Activated CD8-positive, alpha-beta T cell treated with anti-CD3 and anti-CD28 coated beads for 36 hours (primary cell): ENCODE measurements at regions not wholly inside any gene's neighbourhood (a gene's known extent, or its start where the extent isn't known, plus 50 kb on each side); places are given as distances from the start of the nearest gene placed in this dataset.

Experiments used
- ATAC-seq: fragments of 200-7000 bp; cut with Tn5 transposase; one replicate; pipeline ENCODE4 v1.10.0; 2021; ENCODE audit warnings: mild to moderate bottlenecking, moderate library complexity
- CTCF ChIA-PET: fragments of 350-600 bp; sonication (Branson Sonifier 250); formaldehyde crosslinking; loops from one replicate; lab custom pipeline; 2021; ENCODE audit warnings: antibody characterized with exemption; lab: Charles Lee
- POLR2A ChIA-PET: fragments of 350-600 bp; sonication (Branson Sonifier 250); formaldehyde crosslinking; loops from one replicate; lab custom pipeline; 2021; ENCODE audit warnings: antibody characterized with exemption; lab: Charles Lee
- DNase-seq: peaks from one replicate; pipeline ENCODE4 v3.0.0-alpha.2; 2020
- H3K27ac Mint-ChIP-seq: one replicate; pipeline ENCODE4 v1.8.0; 2021; ENCODE audit warnings: mild to moderate bottlenecking, mixed read lengths
- H3K27me3 Mint-ChIP-seq: one replicate; pipeline ENCODE4 v1.8.0; 2021; ENCODE audit warnings: mixed read lengths
- H3K36me3 Mint-ChIP-seq: one replicate; pipeline ENCODE4 v1.8.0; 2021; ENCODE audit warnings: low read depth, mixed read lengths
- H3K4me1 Mint-ChIP-seq: one replicate; pipeline ENCODE4 v1.8.0; 2021; ENCODE audit warnings: low read depth, mixed read lengths
- H3K4me3 Mint-ChIP-seq: one replicate; pipeline ENCODE4 v1.8.0; 2021; ENCODE audit warnings: mild to moderate bottlenecking, moderate library complexity, mixed read lengths
- H3K9me3 Mint-ChIP-seq: one replicate; pipeline ENCODE4 v1.8.0; 2021; ENCODE audit warnings: mixed read lengths
- CTCF ChIP-seq: fragments of 200-600 bp; IDR thresholded peaks from one replicate; pipeline ENCODE4 v1.8.0; 2022; ENCODE audit warnings: antibody characterized with exemption, mild to moderate bottlenecking
- intact Hi-C: fragments of 100-400 bp; cut with micrococcal nuclease; formaldehyde crosslinking; loops from one replicate; pipeline ENCODE4 v1.10.0; 2022

DNA sequence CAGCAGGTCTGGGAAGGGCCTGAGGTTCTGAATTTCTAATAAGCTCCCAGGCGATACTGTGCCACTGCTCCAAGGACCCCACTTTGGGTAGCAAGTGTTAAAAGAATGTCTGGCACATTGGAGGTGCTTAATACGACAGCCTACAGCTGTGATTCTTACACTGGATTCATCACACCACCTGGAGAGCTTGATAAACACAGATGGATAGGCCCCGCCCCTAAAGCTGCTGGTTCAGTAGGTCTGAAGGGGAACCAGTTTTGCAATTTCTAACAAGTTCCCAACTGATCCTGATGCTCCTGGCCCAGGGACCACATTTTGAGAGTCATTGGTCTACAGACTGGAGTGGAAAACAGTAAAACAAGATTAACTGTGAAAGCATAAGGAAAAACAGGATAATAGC lies 124.8 kb upstream of the ST8SIA2 start:
- DNase-seq, result no peak
- intact Hi-C loops, result no loop called here
- no peak overlapping the region for H3K27ac Mint-ChIP-seq
- H3K4me1 Mint-ChIP-seq, result no peaks in the 10 kb centered on the region
- ATAC-seq, result no peak
- H3K4me3 Mint-ChIP-seq, result no peak overlapping the region
- TF ChIP-seq CTCF, result no peak
- ChIA-PET CTCF (interaction anchor here (0.6 kb wide), 1 partner anchor 1602 kb away, joined by 5 read pairs; no protein-coding TSS in a partner anchor), POLR2A (interaction anchor here (1.0 kb wide), 1 partner anchor 8 kb away, joined by 3 read pairs; no protein-coding TSS in a partner anchor)
- no peaks in the 10 kb centered on the region for H3K9me3 Mint-ChIP-seq
- H3K36me3 Mint-ChIP-seq, result no peaks in the 10 kb centered on the region
- peaks cover 3% of the 10 kb centered on the region for H3K27me3 Mint-ChIP-seq

DNA sequence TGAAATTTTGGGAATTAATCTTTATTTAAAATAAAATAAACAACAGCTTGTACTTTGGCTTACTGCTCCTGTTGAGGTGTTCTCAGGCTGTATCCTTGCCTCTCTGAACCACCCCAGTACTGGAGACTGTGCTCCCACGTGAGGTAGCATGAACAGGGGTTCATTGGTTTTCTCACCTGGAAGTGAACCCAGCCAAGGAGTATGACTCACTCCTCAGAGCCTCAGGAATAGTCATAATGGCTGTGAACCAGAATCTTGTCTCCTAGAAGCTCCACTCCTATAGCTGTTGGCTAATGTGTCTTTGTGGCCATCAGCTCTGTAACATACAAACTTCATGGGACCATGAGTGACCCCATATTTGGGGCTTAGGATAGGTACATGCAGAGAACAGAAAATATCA lies 122.5 kb upstream of the ST8SIA2 start:
- Mint-ChIP-seq H3K9me3 (no peaks in the 10 kb centered on the region), H3K36me3 (no peaks in the 10 kb centered on the region), H3K4me1 (no peaks in the 10 kb centered on the region), H3K4me3 (no peak overlapping the region), H3K27ac (no peak overlapping the region), H3K27me3 (peaks cover 4% of the 10 kb centered on the region)
- intact Hi-C loops, result no loop called here
- DNase-seq (no peak), ATAC-seq (no peak)
- TF ChIP-seq CTCF, result no peak
- CTCF ChIA-PET, result no interaction called here
- POLR2A ChIA-PET, result no interaction called here

DNA sequence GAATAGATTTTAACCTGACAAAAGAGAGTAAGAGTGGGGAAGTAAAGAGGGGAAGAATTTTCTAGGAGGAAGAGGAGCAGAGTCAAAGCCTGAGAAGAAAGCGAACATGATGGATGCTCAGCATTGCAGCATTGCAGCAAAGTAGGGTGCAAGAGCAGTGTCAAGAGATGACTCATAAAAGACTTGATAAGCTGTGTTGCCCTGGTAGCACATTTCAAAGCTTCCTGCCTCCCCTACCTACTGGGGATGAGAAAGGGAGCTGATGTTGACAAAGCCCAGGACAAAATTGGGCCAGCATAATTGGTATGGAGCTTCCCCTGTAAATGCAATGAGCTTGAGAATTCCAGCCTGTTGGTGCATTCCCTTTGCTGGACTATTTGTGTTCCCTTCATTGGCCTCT lies 121.6 kb upstream of the ST8SIA2 start:
- H3K36me3 Mint-ChIP-seq, result no peaks in the 10 kb centered on the region
- no peak for TF ChIP-seq CTCF
- no peak for ATAC-seq
- ChIA-PET POLR2A (no interaction called here), CTCF (no interaction called here)
- intact Hi-C loops, result no loop called here
- DNase-seq, result no peak
- no peaks in the 10 kb centered on the region for H3K9me3 Mint-ChIP-seq
- no peaks in the 10 kb centered on the region for H3K4me1 Mint-ChIP-seq
- H3K27me3 Mint-ChIP-seq, result peaks cover 2% of the 10 kb centered on the region
- H3K27ac Mint-ChIP-seq, result no peak overlapping the region
- no peak overlapping the region for H3K4me3 Mint-ChIP-seq

GRCh38 chr15:92273286-92273685 lies 120.4 kb upstream of the ST8SIA2 start:
- ChIA-PET POLR2A (no interaction called here), CTCF (no interaction called here)
- Mint-ChIP-seq H3K4me3 (no peak overlapping the region), H3K36me3 (no peaks in the 10 kb centered on the region), H3K27ac (no peak overlapping the region), H3K27me3 (peaks cover 8% of the 10 kb centered on the region), H3K4me1 (no peaks in the 10 kb centered on the region), H3K9me3 (no peaks in the 10 kb centered on the region)
- intact Hi-C loops, result no loop called here
- TF ChIP-seq CTCF, result no peak
- ATAC-seq, result no peak
- DNase-seq, result no peak

DNA sequence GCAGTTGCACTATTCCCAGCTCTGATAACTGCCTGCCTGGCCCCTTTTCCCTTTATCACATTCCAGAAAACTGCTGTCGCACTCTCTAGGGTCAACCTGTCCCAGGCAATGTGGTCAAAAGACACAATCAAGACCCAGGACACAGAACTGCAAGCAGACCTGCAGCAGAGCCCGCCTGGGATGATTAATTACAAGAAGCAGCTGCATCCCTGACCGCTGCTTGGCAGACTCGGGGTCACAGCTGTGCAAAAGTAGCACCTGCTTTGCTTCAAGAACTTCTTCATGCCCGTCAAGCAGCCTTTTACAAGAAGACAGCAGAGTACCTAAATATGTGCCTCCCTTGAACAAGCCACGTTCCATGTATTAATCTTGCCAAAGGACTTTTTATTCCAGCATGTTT lies 120.0 kb upstream of the ST8SIA2 start:
- CTCF ChIA-PET, result no interaction called here
- intact Hi-C loops, result no loop called here
- ATAC-seq, result no peak

More for the DNA sequence above, 120.0 kb upstream of the ST8SIA2 start:
- peaks cover 8% of the 10 kb centered on the region for H3K27me3 Mint-ChIP-seq
- no peaks in the 10 kb centered on the region for H3K9me3 Mint-ChIP-seq
- no peak overlapping the region for H3K4me3 Mint-ChIP-seq
- POLR2A ChIA-PET, result no interaction called here
- H3K4me1 Mint-ChIP-seq, result no peaks in the 10 kb centered on the region
- no peak overlapping the region for H3K27ac Mint-ChIP-seq
- no peaks in the 10 kb centered on the region for H3K36me3 Mint-ChIP-seq
- no peak for DNase-seq
- no peak for TF ChIP-seq CTCF
